SK-N-SH treated with all-trans-retinoic acid at 6 μM for 48 hours (cell line): ENCODE measurements at regions not wholly inside any gene's neighbourhood (a gene's known extent, or its start where the extent isn't known, plus 50 kb on each side); places are given as distances from the start of the nearest gene placed in this dataset.

Experiments used
- ATAC-seq: fragments of 200-7000 bp; cut with Tn5 transposase; 3 replicates; pipeline ENCODE4 v1.9.1; 2020; ENCODE audit warnings: mild to moderate bottlenecking, moderate library complexity
- ARNTL ChIP-seq: fragments of 450-650 bp; formaldehyde crosslinking; IDR thresholded peaks from 2 replicates; pipeline ENCODE4 v1.5.0; 2020; ENCODE audit warnings: low read depth, mild to moderate bottlenecking, moderate library complexity, borderline replicate concordance
- BACH2 ChIP-seq: fragments of 250-450 bp; sonication (Bioruptor Pico); IDR thresholded peaks from 2 replicates; pipeline ENCODE4 v1.9.0; 2021; ENCODE audit warnings: mild to moderate bottlenecking, borderline replicate concordance
- CREB5 ChIP-seq: fragments of 250-450 bp; sonication (Bioruptor Pico); IDR thresholded peaks from 2 replicates; pipeline ENCODE4 v1.5.1; 2020; ENCODE audit warnings: low read depth, mild to moderate bottlenecking, moderate library complexity
- CSDC2 ChIP-seq: fragments of 250-450 bp; sonication (Bioruptor Pico); IDR thresholded peaks from 2 replicates; pipeline ENCODE4 v1.5.0; 2020; ENCODE audit warnings: mild to moderate bottlenecking, moderate library complexity
- CSRNP3 ChIP-seq: fragments of 250-450 bp; sonication (Bioruptor Pico); IDR thresholded peaks from 2 replicates; pipeline ENCODE4 v1.5.1; 2021; ENCODE audit warnings: mild to moderate bottlenecking, moderate library complexity
- ESRRG ChIP-seq: fragments of 250-450 bp; sonication (Bioruptor Pico); IDR thresholded peaks from 2 replicates; pipeline ENCODE4 v1.6.1; 2021; ENCODE audit warnings: mild to moderate bottlenecking
- GLIS3 ChIP-seq: fragments of 250-450 bp; sonication (Bioruptor Pico); IDR thresholded peaks from 2 replicates; pipeline ENCODE4 v1.5.0; 2020; ENCODE audit warnings: mild to moderate bottlenecking, moderate library complexity
- ISL1 ChIP-seq: fragments of 250-450 bp; sonication (Bioruptor Pico); IDR thresholded peaks from 2 replicates; pipeline ENCODE4 v2.1.2; 2022; ENCODE audit warnings: mild to moderate bottlenecking, moderate library complexity
- PATZ1 ChIP-seq: fragments of 250-450 bp; sonication (Bioruptor Pico); IDR thresholded peaks from 2 replicates; pipeline ENCODE4 v1.8.0; 2020; ENCODE audit warnings: mild to moderate bottlenecking, moderate library complexity, borderline replicate concordance
- POU6F1 ChIP-seq: fragments of 250-450 bp; sonication (Bioruptor Pico); IDR thresholded peaks from 2 replicates; pipeline ENCODE4 v1.8.0; 2021; ENCODE audit warnings: low read depth, mild to moderate bottlenecking, moderate library complexity, borderline replicate concordance
- PPARA ChIP-seq: fragments of 250-450 bp; sonication (Bioruptor Pico); IDR thresholded peaks from 2 replicates; pipeline ENCODE4 v1.5.0; 2020; ENCODE audit warnings: mild to moderate bottlenecking, borderline replicate concordance
- RARB ChIP-seq: fragments of 250-450 bp; sonication (Bioruptor Pico); IDR thresholded peaks from 2 replicates; pipeline ENCODE4 v1.8.0; 2021; ENCODE audit warnings: mild to moderate bottlenecking, moderate library complexity
- SNAI2 ChIP-seq: fragments of 250-450 bp; sonication (Bioruptor Pico); IDR thresholded peaks from 2 replicates; pipeline ENCODE4 v1.5.0; 2020; ENCODE audit warnings: mild to moderate bottlenecking, moderate library complexity
- TOX ChIP-seq: fragments of 250-450 bp; sonication (Bioruptor Pico); IDR thresholded peaks from 2 replicates; pipeline ENCODE4 v1.8.0; 2021; ENCODE audit warnings: mild to moderate bottlenecking, moderate library complexity, borderline replicate concordance
- TSHZ2 ChIP-seq: fragments of 250-450 bp; sonication (Bioruptor Pico); IDR thresholded peaks from 2 replicates; pipeline ENCODE4 v1.5.0; 2020; ENCODE audit warnings: mild to moderate bottlenecking, moderate library complexity
- ZFP3 ChIP-seq: fragments of 250-450 bp; sonication (Bioruptor Pico); IDR thresholded peaks from 2 replicates; pipeline ENCODE4 v1.5.0; 2020; ENCODE audit warnings: mild to moderate bottlenecking, moderate library complexity
- ZFP30 ChIP-seq: fragments of 450-650 bp; formaldehyde crosslinking; IDR thresholded peaks from 2 replicates; pipeline ENCODE4 v1.5.0; 2022; ENCODE audit warnings: mild to moderate bottlenecking, moderate library complexity
- ZNF565 ChIP-seq: fragments of 450-650 bp; formaldehyde crosslinking; conservative IDR thresholded peaks from 2 replicates; pipeline ENCODE4 v1.5.0; 2020; ENCODE audit warnings: low read depth, mild to moderate bottlenecking, moderate library complexity
- ZNF70 ChIP-seq: fragments of 450-650 bp; formaldehyde crosslinking; IDR thresholded peaks from 2 replicates; pipeline ENCODE4 v1.5.0; 2020; ENCODE audit warnings: mild to moderate bottlenecking, moderate library complexity
- ZNF8 ChIP-seq: fragments of 450-650 bp; formaldehyde crosslinking; IDR thresholded peaks from 2 replicates; pipeline ENCODE4 v1.5.0; 2020; ENCODE audit warnings: mild to moderate bottlenecking, moderate library complexity

- ATAC-seq = no peak
- TF ChIP-seq SNAI2 = no peak
- no peak for TF ChIP-seq ISL1 (CRISPR knock-in tag)
- TF ChIP-seq CSDC2 (CRISPR knock-in tag) = no peak
- TF ChIP-seq CSRNP3 (CRISPR knock-in tag) = no peak
- no peak for TF ChIP-seq BACH2 (CRISPR knock-in tag)
- TF ChIP-seq ARNTL (CRISPR knock-in tag) = no peak
Measured at GRCh38 chr12:102757882-102758226, 159.2 kb downstream of the PAH start.

GRCh38 chr12:102757154-102757881, 159.7 kb downstream of the PAH start:
- ATAC-seq = no peak

GRCh38 chr12:102756530-102756929, 160.5 kb downstream of the PAH start:
- TF ChIP-seq ZFP30 (CRISPR knock-in tag) = no peak
- no peak for TF ChIP-seq ZFP3
- TF ChIP-seq PPARA (CRISPR knock-in tag) = no peak
- no peak for TF ChIP-seq POU6F1 (CRISPR knock-in tag)
- TF ChIP-seq ZNF8 (CRISPR knock-in tag) = no peak
- TF ChIP-seq ESRRG = no peak
- no peak for TF ChIP-seq ISL1 (CRISPR knock-in tag)
- no peak for TF ChIP-seq RARB (CRISPR knock-in tag)
- no peak for TF ChIP-seq TOX (CRISPR knock-in tag)
- no peak for TF ChIP-seq CSDC2 (CRISPR knock-in tag)
- no peak for TF ChIP-seq BACH2 (CRISPR knock-in tag)
- no peak for TF ChIP-seq ZNF70 (CRISPR knock-in tag)
- TF ChIP-seq ZNF565 = no peak
- no peak for TF ChIP-seq ARNTL (CRISPR knock-in tag)
- no peak for TF ChIP-seq CREB5
- TF ChIP-seq SNAI2 = no peak
- no peak for TF ChIP-seq GLIS3 (CRISPR knock-in tag)
- TF ChIP-seq PATZ1 = no peak
- TF ChIP-seq CSRNP3 (CRISPR knock-in tag) = no peak
- no peak for TF ChIP-seq TSHZ2

More at GRCh38 chr12:102757154-102757881, 159.7 kb downstream of the PAH start:
- TF ChIP-seq ZNF70 (CRISPR knock-in tag) (no peak), PATZ1 (no peak), ZNF565 (no peak), ARNTL (CRISPR knock-in tag) (no peak)
- TF ChIP-seq, all 23 proteins: peak for 0

More at GRCh38 chr12:102756530-102756929, 160.5 kb downstream of the PAH start:
- no peak for ATAC-seq
